HG03103 (cell line): ENCODE measurements at regions not wholly inside any gene's neighbourhood (a gene's known extent, or its start where the extent isn't known, plus 50 kb on each side); places are given as distances from the start of the nearest gene placed in this dataset.
"Not testable (repeated sequence)": the region's sequence is repeated elsewhere in the genome, so short reads cannot be mapped to it uniquely, and the experiment has no call there.

Source experiments
- ATAC-seq: cut with Tn5 transposase; IDR thresholded peaks from one replicate; pipeline ENCODE4 v1.9.1; 2021; ENCODE audit warnings: low read depth; ENCODE audit not compliant: unreplicated experiment

DNA sequence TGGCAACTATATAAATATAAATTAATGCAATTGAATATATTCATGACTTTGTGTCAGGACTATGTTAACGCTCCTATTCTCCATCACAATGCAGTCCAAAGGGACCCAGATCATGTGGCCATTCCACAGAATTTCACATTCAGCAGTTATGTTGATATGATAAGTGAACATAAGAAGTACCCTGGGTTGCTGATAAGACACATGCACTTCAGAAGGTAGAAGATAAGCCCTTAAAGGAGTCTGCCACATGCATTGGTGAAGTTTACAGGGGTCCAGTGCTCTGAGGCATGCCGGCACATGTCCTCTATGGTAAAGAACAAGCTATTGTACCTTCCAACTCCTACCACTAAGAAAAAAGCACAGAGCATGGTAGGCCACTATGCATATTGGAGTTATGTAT is 76.4 kb downstream of the PHAX start:
- ATAC-seq = no peak

DNA sequence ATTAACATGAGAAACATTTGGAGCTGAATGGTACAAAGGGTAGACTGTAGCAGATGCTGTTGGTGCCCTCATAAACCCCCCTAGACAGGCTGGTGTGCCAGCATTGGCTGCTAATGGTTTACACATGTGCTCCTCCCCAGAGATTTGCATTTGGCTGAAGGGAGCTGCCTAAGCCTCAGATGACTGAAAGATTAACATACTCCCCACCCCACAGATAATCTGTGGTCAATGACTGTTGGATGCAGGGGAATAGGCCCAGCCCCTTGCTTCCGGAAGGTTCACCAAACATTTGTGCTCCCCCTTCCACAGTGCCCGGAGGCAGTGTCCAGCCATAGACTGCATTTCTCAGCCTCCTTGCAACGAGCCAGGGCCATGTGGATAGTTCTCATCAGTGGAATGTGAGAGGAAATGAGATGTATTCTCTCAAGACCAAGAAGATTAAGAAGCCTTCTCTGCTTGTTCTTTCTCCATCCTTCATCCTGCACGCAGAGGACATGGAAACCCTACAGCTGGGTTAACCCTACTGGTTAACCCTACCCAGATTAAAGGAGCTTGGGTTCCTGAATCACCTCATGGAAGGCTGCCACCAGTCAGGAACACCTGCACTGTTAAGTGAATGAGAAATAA is 79.6 kb downstream of the PHAX start:
- no peak for ATAC-seq

DNA sequence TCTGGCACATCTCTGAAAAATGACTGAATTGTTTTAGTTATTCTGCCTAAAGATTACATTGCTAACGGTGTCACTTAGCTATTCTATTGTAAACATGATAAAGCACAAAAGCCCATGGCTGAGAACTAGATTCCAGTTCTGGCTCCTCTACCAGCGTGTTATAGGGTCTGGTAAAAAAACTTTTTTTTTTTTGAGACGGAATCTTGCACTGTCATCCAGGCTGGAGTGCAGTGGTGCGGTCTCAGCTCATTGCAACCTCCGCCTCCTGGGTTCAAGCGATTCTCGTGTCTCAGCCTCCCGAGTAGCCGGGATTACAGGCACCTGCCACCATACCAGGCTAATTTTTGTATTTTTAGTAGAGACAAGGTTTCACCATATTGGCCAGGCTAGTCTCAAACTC is 80.6 kb downstream of the PHAX start:
- ATAC-seq = not testable (repeated sequence)

DNA sequence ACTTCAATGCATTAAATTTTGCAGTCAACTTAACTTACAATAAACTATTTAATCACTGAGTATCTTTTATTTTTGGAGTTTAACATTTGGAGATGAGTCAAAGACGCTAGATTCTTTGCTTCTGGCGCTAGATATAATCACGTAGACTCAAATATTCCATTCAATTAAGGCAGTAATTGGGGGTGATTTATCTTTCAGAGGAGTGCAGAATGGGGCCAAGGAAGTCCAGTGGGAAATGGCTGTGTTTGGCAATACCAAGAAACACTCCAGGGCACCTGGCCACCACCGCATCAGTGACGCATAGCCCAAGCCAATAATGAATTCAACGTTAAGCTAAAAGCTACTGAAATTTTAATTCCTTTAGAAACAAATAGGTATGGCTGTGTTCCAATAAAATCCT is 81.2 kb downstream of the PHAX start:
- ATAC-seq = no peak

DNA sequence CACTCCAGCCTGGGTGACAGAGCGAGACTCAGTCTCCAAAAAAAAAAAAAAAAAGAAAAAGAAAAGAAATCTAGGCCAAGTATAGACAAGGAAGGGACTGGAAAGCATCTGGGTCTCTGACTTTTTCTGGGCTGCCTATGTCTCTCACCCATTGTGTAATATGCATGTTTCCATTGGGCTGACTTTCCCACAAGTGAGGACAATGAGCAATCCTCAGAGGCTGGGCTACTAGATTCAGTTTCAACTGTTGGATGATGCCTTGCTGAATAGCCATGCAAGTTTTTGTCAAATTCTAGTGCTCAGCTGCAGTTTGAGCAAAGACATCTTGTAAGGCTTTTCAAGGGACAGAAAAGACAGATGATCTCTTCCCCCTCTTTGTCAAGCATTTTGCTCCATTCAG is 82.1 kb downstream of the PHAX start:
- ATAC-seq = no peak

DNA sequence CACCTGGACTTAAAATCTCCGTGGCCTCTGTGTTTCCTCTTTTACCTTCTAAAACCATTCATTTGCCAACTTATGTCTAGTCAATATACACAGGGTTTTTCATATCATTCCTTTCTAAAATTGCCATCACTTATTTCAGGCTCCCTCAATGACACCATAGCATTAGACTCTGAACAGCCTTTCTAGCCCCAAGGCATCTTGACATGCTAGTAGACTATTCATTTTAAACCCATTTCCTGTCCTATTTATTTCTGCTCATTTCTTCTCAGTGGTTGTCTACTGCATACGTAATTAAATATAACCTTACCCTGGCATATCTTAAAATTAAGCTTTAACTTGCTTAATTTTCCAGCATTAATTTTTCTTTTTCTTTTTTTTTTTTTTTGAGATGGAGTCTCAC is 83.2 kb downstream of the PHAX start:
- ATAC-seq = no peak

DNA sequence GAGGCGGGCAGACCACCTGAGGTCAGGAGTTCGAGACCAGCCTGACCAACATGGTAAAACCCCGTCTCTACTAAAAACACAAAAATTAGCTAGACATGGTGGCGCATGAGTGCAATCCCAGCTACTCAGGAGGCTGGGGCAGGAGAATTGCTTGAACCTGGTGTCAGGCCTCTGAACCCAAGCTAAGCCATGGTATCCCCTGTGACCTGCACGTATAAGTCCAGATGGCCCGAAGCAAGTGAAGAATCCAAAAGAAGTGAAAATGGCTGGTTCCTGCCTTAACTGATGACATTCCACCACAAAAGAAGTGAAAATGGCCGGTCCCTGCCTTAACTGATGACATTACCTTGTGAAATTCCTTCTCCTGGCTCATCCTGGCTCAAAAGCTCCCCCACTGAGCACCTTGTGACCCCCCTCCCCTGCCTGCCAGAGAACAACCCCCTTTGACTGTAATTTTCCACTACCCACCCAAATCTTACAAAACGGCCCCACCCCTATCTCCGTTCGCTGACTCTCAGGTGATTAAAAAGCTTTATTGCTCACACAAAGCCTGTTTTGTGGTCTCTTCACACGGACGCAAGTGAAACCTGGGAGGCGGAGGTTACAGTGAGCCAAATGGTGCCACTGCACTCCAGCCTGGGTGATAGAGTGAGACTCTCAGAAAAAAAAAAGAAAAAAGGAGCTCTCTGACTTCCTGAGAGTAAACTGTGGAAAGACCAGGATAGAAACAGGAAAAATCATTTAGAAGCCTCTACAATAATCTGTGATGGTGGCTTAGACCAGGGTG is 84.1 kb downstream of the PHAX start:
- ATAC-seq = not testable (repeated sequence)

DNA sequence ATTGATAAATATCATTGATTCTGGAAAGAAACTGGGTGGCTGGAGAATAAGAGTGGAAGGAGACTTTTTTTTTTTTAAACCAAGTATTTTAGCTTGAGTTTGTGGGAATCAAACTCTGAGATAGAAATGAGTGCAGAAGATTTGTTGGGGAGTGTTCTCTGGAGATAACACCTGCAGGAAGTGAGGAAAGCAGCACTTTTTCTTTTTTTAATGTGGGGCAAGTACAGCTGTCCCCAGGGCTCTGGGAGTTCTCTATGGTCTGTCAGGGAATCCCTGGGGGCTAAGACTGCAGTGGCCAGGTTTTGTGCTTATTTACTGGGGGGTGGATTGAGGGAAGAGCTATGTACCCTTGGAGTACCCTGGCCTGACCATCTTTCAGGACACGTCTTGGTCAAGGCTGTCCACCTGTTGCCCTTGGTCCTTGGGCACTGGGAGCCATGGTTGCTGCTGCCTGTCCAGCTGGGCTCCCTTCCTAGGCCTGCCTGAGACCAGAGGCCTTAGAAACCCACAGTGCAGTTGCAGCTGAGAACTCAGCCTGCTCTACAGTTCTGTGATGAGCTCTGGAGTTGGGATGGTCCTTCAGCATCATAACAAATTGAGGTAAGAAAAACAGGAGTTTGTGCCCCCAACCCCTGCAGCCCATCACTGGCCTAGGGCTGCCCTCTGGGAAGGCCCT is 85.8 kb downstream of the PHAX start:
- ATAC-seq = peak; percentile 58

DNA sequence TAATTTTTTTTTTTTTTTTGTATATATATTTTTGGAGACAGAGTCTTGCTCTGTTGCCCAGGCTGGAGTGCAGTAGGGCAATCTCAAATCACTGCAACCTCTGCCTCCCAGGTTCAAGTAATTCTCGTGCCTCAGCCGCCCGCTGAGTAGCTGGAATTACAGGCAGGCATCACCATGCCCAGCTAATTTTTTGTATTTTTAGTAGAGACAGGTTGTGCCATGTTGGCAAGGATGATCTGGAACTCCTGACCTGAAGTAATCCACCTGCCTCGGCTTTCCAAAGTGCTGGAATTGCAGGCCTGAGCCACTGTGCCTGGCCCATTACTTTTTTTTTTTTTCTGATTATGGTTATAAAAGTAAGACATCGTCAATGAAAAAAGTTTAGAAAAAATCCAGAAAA is 84.0 kb upstream of the LMNB1 start:
- ATAC-seq = no peak

DNA sequence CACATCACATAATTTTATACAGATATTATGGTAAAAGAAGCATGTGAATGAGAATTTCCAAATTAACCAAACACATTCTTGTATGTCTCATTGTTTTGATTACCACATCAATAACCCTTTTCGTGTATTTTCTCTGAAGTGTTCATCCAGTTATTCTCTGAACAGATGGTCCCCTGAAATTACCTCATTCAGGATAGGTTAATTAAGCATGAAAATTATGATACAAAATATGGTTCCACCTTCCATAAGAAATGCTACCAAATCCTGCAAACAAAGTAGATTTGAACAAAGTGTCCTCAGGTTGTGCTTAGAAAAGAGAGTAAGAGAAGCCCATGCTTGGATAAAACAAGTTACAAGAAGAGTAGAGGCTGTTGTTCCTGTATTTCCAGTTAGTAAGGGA is 83.1 kb upstream of the LMNB1 start:
- no peak for ATAC-seq

DNA sequence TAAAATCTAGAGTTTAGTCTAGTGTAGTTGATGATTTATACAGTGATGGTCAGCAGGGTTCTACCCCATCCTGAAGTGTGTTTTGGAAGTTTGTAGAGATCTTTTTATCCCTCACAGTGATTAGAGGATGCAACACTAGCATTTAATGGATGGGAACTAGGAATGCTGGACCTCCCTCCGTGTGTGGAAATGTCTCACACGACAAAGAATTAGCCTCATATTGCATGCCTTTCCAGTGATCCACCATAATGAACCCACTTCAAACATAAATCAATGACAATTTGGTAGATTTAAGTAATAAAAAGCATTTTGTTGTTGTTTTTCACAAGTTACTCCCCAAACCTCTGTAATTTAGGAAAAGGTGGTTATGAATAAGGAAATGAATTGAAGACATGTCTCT is 82.5 kb upstream of the LMNB1 start:
- no peak for ATAC-seq

DNA sequence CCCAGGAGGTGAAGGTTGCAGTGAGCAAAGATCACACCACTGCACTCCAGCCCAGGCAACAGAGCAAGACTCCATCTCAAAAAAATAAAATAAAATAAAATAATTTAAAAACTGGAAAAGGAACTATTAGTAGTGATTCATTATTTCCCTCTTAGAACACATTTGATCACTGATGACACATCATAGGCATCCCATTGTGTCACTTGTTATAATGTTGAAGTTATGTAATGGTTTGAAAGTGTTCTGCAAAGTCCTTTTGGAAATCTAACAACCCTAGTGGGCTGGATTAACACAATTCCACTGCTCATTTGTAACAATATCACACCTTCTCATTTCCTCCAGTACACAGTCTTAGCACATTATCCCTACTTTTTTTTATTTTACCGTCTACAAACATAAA is 81.8 kb upstream of the LMNB1 start:
- no peak for ATAC-seq

DNA sequence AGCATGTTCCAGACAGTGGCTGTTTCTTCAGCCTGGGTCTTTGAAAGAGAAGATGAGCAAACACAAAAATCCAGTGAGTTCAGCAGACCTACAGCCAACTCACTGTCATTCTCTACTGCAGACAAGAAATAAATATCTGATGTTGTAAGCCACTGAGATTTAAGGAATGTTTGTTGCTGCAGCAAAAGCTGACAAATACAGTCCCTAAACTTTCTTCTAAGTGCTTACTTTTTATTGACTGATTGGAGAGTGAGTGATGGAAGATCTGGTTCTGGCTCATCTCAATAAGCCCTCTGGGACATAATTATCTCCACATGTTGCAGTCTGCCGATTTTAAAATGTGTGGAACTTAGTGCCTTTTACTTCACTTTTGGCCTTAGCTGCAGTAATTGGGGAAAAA is 69.9 kb upstream of the LMNB1 start:
- ATAC-seq = no peak

DNA sequence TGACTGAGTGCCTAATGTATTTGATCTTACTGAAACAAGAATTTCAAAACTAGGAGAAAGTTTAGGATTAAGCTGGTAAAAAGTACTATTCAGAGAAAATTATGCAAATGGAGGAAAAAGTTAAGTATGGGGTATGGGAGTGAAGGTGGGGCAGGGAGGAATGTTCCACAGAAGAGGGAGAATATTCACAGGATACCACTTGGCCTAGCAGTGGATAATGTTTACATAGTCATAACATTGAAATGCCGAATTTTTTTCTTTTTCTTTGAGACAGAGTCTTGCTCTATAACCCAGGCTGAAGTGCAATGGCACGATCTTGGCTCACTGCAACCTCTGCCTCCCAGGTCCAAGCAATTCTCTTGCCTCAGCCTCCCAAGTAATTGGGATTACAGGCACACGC is 61.2 kb upstream of the LMNB1 start:
- no peak for ATAC-seq

DNA sequence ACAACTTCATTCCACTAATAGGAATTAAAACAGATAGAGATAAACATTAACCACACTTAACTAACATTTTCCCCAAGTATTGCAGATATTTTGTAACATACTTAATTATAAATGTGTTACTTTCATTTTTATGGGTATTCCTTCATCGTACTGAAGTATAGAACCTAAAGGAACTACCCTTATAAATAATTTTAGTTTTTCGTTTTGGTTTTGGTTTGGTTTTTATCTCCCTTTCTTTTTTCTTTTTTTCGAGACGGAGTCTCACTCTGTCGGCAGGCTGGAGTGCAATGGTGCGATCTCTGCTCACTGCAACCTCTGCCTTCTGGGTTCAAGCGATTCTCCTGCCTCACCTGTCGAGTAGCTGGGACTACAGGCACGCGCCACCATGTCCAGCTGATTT is 60.1 kb upstream of the LMNB1 start:
- no peak for ATAC-seq

DNA sequence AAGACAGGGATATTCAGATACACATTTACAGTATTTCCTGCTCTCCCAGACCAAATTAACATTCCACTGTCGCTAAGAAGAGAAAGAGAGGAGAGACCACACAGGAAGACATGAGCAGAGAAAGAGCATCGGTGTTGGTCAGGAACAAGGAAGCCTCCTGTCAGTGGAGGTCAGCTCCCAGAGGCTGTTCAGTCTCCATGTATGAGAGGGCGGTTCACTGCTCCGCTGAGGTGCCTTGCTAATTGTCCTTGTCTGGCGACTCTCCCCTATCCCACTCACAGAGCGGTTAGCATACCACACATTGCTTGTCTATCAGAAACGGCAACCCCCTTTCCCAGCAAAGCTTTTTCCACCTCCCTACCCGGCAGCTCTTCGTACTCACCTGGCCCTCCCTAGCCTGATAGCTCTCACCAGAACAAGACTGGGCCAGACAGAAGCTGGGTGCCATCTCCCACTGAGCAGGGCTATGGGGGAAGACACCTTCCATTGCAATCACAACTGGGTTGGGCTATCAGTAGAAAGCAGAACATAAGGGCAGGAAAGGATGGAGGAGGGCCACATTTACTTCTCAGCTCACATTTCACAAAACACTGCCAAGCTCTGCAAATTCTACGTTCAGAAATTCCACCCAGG is 58.6 kb upstream of the LMNB1 start:
- ATAC-seq = no peak

DNA sequence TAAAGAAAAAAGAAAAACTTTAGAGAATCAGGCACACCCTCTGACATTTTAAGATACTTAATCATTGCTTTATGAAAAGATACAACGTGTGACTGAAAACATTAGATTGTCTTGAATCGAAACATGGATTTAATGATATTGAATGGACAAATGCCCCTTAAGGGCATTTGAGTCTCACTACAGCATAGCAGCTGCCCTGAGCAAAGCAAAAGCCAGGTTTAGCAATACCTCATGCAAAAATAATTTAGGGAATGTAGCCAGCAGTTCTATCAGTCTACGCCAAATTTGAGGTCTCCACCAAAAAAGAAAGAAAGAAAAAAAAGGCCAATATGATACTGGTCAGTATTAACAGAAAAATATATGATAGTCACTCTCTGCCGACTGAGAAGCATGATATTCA is 56.6 kb upstream of the LMNB1 start:
- no peak for ATAC-seq

DNA sequence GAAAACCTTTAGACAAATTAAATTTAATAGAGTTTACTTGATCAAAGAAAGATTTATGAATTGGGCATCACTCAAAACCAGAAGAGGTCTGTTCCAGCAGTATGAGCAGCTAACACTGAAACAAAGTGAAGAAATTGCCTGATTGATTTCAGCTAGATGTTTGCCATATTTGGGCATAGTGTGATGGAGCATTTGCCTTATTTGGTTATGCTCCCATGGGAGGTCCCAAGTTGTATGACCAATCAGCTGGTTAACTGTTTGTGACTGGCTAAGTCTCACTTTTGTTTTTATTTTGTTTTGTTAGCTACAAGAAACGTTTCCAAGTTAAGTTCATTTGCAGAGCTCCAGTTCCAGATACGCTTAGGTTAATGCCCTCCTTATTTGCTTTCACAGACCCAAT is 53.3 kb upstream of the LMNB1 start:
- no peak for ATAC-seq
